GM12865 (cell line): ENCODE measurements at regions not wholly inside any gene's neighbourhood (a gene's known extent, or its start where the extent isn't known, plus 50 kb on each side); places are given as distances from the start of the nearest gene placed in this dataset.
"Not testable (repeated sequence)": the region's sequence is repeated elsewhere in the genome, so short reads cannot be mapped to it uniquely, and the experiment has no call there.

ENCODE experiments used
- DNase-seq: peaks from one replicate; pipeline ENCODE4 v3.0.0; 2010; ENCODE audit warnings: low read depth
- H3K4me3 ChIP-seq: 2 replicates; pipeline ENCODE4 v1.5.1; 2011; ENCODE audit warnings: mild to moderate bottlenecking, low read depth, low read length, control low read depth
- TF ChIP-seq, protein P1 (sequence below): IDR thresholded peaks from 2 replicates; pipeline ENCODE4 v1.5.1; 2011; ENCODE audit warnings: low read length, control low read depth, low read depth, inconsistent platforms; ENCODE audit not compliant: insufficient read depth; ENCODE audit errors: missing control alignments

DNA sequence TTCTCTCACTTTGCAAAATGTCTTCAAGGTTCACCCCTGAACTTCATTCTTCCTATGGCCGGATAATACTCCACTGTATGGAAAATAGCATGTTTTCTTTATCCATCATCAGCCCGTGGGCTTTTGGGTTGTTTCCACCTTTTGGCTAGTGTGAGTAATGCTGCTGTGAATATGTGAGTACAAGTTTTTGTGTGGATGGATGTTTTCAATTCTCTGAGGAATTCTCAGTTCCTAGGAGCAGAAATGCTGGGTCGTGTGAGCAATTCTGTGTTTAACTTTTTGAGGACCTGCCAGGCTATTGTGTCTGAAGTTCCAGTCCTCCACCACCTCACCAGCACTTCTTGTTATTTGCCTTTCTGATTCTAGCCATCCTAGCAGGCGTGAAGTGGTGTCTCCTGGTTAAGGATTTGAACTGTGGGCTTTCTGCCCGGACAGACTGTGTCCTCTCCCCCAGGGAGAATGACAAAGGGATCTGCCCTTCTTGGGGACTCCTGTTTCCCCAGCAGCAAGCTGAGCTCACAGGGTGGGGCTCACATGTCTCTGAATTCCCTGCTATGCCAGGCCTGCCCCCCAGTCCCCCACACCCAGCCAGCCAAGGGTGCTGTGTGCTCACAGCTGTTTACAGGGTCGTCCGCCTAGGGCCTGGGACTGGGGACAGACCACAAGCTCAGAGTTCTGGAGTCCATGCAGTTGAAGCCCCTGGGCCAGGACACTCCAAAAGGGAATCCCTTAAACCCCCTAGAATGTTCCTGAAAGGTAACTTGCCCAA lies 92.2 kb upstream of the CIBAR2 start:
- DNase-seq: no peak
- H3K4me3 ChIP-seq: no peak overlapping the region
- TF ChIP-seq, protein P1, sequence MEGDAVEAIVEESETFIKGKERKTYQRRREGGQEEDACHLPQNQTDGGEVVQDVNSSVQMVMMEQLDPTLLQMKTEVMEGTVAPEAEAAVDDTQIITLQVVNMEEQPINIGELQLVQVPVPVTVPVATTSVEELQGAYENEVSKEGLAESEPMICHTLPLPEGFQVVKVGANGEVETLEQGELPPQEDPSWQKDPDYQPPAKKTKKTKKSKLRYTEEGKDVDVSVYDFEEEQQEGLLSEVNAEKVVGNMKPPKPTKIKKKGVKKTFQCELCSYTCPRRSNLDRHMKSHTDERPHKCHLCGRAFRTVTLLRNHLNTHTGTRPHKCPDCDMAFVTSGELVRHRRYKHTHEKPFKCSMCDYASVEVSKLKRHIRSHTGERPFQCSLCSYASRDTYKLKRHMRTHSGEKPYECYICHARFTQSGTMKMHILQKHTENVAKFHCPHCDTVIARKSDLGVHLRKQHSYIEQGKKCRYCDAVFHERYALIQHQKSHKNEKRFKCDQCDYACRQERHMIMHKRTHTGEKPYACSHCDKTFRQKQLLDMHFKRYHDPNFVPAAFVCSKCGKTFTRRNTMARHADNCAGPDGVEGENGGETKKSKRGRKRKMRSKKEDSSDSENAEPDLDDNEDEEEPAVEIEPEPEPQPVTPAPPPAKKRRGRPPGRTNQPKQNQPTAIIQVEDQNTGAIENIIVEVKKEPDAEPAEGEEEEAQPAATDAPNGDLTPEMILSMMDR: no peak

DNA sequence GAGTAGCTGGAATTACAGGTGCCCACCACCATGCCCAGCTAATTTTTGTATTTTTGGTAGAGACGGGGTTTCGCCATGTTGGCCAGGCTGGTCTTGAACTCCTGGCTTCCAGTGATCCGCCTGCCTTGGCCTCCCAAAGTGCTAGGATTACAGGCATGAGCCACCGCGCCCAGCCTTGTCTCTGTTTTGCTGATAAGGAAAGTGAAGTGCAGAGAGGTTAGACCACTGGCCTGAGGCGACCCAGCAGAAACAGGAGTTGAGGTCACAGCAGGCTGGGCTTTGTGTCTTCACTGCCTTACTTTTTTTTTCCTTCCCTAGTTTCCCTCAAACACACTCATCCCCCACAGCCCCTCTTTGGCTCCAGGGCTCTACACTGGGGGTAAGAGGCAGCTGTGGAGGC lies 93.0 kb upstream of the CIBAR2 start:
- not testable (repeated sequence) for DNase-seq, H3K4me3 ChIP-seq

DNA sequence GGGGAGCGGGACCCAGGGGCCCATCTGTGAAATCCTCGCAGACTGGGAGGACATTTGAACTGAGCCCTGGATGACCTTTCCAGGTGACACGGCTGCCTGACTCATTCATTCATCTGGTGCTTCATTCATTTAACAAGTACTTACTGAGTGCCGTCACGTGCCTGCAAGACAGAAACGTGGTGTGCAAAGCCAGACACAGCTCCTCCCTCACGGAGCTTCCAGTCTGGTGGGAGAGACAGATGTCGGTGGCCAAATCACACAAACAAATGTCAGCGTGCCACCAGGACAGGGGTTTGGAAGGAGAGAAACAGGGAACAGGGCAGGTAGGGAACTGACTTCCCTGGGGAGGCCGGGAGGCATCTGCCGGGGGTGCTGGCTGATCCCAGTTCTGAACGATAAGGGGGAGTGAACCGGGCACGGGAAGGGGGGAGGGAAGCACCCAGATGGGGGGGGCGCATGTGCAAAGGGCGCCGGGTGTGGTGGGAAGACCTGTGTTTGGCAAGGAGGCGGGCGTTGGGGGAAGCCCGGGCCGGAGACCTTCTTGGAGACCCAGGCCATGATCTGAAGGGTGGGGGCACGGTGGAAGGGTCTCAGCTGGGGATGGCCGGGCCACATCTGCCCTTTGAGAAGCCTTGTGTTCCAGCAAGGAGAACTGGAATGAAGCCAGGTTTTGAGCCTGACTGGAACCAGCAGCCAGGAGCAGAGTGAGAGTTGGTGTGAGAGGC lies 93.6 kb upstream of the CIBAR2 start:
- TF ChIP-seq, protein P1: no peak
- DNase-seq: no peak
- H3K4me3 ChIP-seq: no peak overlapping the region

DNA sequence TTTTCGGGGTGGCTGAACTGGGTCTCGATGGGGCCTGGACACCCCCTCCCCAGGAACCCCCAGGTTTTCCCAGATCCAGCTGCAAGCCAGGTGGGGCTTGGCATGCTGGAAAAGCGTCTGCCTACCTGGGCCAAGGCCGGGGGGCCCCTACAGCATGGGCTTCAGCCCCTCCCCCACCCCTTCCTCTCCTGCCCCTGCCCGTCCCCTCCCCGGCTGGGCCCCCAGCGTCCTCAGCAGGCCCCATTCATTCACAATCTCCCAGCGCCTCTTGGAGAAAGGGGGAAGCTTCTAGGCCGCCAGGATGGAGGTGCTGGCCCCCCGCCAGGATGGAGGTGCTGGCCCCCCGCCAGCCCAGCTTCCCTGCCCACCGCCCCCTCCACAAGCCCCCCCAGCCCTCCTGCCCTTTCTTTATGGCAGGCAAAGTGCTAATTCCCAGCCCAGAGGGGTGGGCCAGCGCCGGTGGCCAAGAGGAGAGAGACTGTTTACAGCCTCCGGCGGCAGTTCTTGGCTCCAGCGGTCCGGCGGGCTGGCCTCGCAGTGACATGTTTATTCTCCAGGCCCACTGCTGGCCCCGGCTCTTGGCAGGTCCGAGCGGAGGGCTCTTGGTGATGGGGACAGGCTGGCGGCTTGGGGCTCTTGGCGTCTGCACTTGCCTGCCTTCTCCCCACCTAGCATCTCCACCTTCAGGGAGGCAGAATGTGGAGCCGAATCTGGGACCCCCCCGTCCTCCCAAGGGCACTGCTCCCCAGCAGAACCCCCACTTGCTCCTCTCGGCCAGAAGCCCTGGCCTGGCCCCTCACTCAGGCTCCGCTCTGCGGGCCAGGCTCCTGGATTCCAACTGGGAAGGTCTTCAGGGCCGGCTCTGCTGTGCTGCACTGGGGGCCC lies 94.4 kb upstream of the CIBAR2 start:
- no peak for DNase-seq
- H3K4me3 ChIP-seq: no peak overlapping the region
- TF ChIP-seq, protein P1: no peak

DNA sequence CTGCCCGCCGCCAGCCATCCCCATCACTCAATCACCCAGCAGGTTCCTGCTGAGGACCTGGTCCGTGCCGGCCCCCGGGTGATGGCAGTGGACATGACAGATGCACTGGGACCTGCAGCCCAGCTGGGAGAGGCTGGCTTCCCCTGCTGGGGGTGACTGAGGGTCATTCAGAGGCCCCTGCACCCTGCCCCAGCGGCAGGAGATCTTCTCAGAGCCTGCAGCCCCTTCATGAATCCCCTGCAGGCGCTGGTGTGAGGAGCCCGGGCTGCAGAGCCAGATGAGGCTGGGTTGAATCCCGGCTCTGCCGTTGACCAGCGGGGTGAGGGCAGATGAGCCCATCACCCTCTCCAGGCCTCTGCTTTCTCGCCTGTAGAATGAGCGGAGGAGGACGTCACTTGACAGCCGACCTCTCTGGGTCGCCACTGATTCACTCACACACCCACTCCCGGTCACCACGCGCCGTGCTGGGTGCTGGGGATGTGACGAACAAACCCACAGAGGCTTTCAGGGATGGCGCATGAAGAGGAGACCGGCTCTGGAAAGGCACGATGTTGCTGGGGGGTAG lies 95.2 kb upstream of the CIBAR2 start:
- H3K4me3 ChIP-seq: no peak overlapping the region
- TF ChIP-seq, protein P1: no peak
- no peak for DNase-seq

DNA sequence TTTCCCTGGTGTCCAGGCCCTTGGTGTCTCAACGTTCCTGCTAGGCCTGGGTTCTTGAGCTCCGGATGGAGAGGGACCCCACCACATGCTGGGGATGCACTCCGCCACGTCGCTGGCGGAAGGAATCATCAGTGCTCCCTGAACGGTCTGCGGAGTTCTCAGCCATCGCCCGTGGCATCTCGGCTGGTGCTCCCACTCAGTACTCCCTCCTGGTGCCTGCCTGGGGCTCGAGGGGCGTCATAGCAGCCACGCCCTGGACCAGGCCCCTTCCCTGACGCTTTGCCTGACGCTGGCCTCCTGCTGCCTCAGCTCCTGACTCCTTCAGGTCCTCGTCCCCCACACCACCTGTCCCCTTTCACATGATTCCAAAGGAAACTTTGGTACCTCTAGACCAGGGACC lies 95.9 kb upstream of the CIBAR2 start:
- no peak overlapping the region for H3K4me3 ChIP-seq
- TF ChIP-seq, protein P1: no peak
- DNase-seq: no peak
